ENCODE measurements at regions not wholly inside any gene's neighbourhood (a gene's known extent, or its start where the extent isn't known, plus 50 kb on each side); places are given as distances from the start of the nearest gene placed in this dataset.

DNA sequence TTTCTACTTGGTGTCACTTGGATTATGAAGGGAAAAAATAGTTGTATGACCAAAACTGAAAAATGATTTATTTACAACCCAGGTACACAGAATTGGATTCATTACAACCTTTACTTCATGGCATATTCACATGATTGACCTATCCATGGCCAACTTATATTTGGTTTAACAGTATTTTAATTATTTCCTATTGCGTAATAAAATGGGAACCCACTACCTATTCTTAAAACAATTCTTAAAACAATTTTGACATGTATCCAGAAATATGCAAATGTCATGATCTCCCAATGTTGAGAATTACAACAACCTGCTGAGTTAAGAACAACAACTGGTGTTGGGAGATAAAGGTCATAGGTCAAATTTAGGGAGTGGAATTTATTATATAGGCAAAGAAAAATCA is 54.8 kb upstream of the DDX53 start:
- in situ Hi-C loops (cut with MboI; ENCODE audit: low pct_unique_long_range_greater_than_20kb, low sequenced_read_pairs, unreplicated experiment) = no loop called here
- no peak for DNase-seq (ENCODE audit: low spot score)
- TF ChIP-seq, protein P1, sequence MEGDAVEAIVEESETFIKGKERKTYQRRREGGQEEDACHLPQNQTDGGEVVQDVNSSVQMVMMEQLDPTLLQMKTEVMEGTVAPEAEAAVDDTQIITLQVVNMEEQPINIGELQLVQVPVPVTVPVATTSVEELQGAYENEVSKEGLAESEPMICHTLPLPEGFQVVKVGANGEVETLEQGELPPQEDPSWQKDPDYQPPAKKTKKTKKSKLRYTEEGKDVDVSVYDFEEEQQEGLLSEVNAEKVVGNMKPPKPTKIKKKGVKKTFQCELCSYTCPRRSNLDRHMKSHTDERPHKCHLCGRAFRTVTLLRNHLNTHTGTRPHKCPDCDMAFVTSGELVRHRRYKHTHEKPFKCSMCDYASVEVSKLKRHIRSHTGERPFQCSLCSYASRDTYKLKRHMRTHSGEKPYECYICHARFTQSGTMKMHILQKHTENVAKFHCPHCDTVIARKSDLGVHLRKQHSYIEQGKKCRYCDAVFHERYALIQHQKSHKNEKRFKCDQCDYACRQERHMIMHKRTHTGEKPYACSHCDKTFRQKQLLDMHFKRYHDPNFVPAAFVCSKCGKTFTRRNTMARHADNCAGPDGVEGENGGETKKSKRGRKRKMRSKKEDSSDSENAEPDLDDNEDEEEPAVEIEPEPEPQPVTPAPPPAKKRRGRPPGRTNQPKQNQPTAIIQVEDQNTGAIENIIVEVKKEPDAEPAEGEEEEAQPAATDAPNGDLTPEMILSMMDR (IDR thresholded peaks at IDR 0.05; ENCODE audit: extremely low read depth, insufficient read depth, missing control alignments) = no peak

Data from GM13977 (cell line).